ENCODE measurements at regions not wholly inside any gene's neighbourhood (a gene's known extent, or its start where the extent isn't known, plus 50 kb on each side); places are given as distances from the start of the nearest gene placed in this dataset.

DNA sequence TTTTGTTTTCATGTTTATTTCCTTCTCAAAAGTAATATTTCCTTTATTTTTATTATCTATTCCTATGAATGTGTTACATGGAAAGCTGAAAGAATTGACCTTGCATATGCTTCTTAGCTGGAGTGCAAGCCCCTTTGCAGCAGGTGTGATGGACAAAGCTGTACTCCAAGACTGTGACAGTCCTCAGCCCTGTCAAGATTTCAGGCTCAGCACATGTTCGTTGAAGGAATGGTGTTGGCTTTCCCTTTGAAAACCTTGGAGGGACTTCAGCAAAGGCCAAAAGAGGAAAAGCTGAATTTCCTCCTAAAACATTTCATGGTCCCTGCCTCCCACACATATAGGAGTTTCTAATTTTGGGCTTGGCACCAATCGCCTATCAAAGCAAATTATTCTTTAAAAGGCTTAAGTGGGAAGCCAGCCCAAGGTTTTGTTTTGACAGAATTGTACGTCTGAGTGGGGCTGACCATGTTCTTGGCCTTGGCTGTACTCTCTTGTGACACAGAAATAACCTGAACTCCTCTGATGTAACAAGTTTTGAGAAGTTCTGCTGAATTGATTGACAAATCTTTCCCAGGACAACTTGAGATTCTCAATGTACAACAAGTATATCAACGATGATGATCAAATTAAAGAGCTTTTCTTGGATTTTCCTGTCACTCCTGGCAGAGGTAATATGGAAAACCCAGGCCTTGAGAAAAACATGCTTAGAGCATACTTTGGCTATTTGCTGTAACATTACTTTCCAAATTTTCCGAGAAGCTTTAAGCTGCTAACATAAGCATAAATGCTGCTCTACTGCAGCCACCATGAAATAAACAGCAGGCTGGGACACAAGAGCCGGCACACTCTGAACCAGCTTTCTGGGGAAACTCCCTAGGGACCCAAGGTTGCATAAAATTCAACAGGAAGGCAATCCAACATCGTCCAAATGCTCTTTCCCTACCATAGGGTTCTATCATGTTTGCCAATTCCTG is 135.7 kb upstream of the ZNF648 start:
- TF ChIP-seq, protein P1, sequence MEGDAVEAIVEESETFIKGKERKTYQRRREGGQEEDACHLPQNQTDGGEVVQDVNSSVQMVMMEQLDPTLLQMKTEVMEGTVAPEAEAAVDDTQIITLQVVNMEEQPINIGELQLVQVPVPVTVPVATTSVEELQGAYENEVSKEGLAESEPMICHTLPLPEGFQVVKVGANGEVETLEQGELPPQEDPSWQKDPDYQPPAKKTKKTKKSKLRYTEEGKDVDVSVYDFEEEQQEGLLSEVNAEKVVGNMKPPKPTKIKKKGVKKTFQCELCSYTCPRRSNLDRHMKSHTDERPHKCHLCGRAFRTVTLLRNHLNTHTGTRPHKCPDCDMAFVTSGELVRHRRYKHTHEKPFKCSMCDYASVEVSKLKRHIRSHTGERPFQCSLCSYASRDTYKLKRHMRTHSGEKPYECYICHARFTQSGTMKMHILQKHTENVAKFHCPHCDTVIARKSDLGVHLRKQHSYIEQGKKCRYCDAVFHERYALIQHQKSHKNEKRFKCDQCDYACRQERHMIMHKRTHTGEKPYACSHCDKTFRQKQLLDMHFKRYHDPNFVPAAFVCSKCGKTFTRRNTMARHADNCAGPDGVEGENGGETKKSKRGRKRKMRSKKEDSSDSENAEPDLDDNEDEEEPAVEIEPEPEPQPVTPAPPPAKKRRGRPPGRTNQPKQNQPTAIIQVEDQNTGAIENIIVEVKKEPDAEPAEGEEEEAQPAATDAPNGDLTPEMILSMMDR (conservative IDR thresholded peaks at IDR 0.05), result no peak
- TF ChIP-seq ZFX (IDR thresholded peaks at IDR 0.05), result no peak
